HG02938 (cell line): ENCODE measurements at regions not wholly inside any gene's neighbourhood (a gene's known extent, or its start where the extent isn't known, plus 50 kb on each side); places are given as distances from the start of the nearest gene placed in this dataset.
"Not testable (repeated sequence)": the region's sequence is repeated elsewhere in the genome, so short reads cannot be mapped to it uniquely, and the experiment has no call there.

ENCODE experiments used
- ATAC-seq: cut with Tn5 transposase; IDR thresholded peaks from one replicate; pipeline ENCODE4 v1.9.1; 2021; ENCODE audit warnings: mild to moderate bottlenecking, moderate library complexity; ENCODE audit not compliant: unreplicated experiment

GRCh38 chrX:147468600-147468999, 443.1 kb upstream of the FMR1 start:
- no peak for ATAC-seq

- ATAC-seq: no peak
Measured at GRCh38 chrX:147476008-147476407, 435.7 kb upstream of the FMR1 start.

GRCh38 chrX:147478899-147479298, 432.8 kb upstream of the FMR1 start:
- no peak for ATAC-seq

DNA sequence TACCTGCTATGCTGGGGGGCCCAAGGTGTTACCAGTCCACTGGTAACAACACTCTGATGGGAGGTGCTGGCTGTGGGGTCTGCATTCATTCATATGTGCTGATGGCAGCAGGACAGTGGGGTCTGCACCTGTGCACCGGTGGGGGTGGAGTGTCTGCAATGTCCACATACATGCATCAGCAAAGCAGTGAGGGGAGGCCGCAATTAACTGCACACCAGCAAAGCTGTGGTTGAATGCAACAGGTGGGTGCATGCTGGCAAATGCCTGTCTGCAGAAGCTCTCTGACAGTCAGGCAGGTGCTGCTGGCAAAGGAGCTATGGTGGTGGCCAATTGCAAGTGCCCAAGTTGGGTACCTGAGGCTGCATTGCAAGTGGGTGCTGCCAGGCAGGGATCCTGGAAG, 426.5 kb upstream of the FMR1 start:
- no peak for ATAC-seq

- no peak for ATAC-seq
Measured at GRCh38 chrX:147494365-147494764, 417.4 kb upstream of the FMR1 start.

GRCh38 chrX:147498796-147499195, 412.9 kb upstream of the FMR1 start:
- ATAC-seq: no peak

DNA sequence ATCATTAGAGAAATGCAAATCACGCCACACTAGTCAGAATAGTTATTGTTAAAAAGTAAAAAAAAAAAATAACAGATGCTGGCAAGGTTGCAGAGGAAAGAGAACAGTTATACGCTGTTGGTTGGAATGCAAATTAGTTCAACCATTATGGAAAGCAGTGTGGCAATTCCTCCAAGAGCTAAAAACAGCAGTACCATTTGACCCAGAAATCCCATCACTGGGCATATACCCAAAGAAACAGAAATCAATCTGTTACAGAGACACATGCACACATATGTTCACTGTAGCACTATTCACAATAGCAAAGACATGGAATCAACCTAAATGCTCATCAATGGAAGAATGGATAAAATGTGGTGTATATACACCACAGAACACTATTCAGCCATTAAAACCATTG, 388.7 kb upstream of the FMR1 start:
- no peak for ATAC-seq

DNA sequence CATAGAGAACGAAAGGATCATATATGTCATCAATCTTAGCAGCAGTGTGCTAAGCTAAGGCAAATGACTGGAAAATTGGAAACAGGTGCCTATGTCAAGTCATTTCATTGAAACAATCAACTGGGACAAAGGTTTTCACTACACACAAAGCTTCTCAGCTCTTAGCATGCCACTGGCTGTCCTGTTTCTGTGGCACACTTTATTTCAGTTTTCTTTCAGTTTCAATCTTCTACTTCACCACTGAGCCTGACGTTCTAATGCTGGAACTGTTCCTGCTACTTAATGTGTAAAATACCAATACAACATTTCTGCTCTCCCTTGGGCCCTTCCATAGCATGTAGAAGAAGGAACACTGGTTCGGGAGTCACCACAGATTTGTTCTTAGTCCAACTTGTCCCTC, 378.3 kb upstream of the FMR1 start:
- no peak for ATAC-seq

DNA sequence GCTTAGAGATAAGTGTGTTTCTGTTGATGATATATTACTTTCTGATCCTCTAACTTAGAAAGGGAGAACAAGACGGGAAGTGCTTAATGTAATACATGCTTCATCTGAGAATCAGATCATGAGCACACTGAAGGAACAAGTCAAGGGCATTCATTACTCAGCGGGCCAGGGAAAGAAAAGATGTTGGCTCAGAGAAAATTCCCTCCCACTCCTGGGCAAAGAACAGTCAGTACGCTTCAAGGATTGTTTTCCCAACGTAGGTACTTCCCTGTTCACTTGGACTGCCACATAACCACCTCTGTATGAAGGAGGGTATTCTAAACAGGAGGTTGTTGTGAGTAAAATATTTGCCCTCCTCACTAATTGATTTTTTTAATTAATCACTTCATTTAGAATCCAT, 374.5 kb upstream of the FMR1 start:
- ATAC-seq: no peak

DNA sequence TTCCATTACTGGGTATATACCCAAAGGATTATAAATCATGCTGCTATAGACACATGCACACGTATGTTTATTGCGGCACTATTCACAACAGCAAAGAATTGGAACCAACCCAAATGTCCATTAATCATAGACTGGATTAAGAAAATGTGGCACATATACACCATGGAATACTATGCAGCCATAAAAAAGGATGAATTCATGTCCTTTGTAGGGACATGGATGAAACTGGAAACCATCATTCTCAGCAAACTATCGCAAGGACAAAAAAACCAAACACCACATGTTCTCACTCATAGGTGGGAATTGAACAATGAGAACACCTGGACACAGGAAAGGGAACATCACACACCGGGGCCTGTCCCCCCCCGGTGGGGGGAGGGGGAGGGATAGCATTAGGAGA, 363.7 kb upstream of the FMR1 start:
- not testable (repeated sequence) for ATAC-seq

- ATAC-seq: no peak
Measured at GRCh38 chrX:147550217-147550616, 361.5 kb upstream of the FMR1 start.

DNA sequence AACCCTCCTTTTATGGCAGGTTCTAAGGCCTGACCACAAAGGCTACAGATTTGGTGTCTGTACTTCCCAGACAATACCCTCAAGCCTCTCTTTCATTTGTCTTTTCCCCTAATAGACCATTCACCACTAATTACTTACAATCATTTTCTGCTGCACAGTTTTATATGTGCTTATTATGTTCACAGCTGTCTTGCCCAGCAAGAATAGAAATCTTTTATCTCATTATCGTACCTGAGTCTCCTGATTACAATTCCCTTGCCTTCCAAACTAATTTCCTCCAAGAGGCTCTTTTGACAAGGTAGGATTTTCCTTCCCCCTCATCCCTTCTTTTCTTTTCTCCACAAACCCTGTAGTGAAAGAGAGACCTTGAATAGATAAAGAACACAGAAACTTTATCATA, 352.5 kb upstream of the FMR1 start:
- no peak for ATAC-seq

DNA sequence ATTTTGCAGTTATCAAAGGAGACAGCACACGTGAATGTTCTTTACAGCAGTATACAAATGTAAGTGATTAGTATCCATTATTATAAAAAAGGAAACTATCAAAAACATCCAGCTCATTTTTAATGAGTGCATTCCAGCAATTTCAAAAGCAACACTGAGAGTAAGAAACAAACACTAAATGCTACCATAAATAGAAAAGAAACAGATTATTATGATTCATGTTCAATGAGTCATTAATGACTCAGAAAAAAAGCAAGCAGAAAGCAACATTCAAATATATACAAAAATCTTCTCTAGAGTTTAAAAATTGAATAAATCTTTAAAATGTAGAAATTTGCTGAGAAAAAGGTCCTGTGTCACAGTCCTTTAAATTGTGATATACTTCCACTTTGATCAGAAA, 346.5 kb upstream of the FMR1 start:
- no peak for ATAC-seq

- ATAC-seq: no peak
Measured at GRCh38 chrX:147570483-147570882, 341.2 kb upstream of the FMR1 start.

- ATAC-seq: no peak
Measured at GRCh38 chrX:147573266-147573665, 338.5 kb upstream of the FMR1 start.

DNA sequence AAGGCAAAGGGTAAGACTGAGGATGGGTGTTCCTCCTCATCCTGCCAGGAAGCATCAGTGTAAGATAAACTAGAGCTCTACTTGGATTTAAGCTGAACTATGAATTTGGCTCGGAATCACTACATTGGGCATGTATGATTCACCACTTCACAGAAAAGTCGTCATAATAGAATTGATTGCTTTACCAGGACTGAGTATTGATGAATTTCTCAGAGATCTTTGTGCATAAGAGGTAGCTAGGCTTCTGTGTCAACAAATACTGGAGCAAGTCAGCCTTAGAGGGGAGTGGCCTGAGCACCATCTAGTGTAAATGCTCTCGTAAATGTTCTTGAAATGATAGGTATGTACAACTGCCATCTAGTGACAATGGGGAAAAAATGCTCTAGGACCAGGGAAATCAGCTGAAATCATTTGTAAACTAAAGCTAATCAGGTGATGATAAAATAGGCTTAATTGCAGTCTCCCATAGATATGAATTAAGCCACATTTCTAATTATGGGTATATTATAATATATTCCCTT, 309.5 kb upstream of the FMR1 start:
- no peak for ATAC-seq

DNA sequence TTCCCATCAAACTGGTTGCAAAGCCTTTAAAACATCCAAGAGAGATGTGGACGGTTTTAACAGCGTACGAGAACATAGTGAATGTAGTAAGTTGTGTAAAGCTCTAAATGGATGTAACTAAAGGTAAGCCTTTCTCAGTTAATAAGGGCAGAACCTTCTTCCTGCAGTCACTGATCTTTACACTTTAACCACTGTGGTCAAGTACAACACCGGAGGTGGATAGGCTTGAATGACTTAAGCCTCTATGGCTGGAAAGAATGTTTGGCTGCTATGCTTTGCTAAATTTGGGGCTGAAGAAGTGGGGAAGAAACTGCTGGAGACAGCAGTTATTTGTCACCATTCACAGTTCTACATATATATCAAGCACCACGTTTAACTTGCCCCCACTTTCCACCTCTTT, 285.1 kb upstream of the FMR1 start:
- no peak for ATAC-seq

DNA sequence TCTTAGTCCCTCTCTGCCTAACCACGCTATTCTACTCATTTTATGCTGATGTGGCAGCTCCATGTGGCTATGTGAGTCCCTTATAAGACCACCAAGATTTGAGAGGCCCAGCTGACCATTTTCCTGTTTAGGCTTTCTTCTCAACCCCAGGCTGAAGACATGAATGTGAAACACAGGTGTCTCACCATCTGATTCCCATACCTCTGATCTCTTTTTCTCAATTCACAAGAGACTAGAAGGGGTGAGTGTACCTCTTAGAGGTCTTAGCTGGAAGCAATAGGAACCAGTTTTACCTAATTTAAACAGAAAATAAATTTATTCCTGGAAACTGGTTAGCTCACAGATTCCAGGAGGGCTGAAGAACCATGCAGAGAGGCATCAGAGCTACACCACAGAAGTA, 276.5 kb upstream of the FMR1 start:
- ATAC-seq: no peak

GRCh38 chrX:147637190-147637589, 274.5 kb upstream of the FMR1 start:
- ATAC-seq: no peak

- ATAC-seq: no peak
Measured at GRCh38 chrX:147646949-147647723, 264.6 kb upstream of the FMR1 start.

DNA sequence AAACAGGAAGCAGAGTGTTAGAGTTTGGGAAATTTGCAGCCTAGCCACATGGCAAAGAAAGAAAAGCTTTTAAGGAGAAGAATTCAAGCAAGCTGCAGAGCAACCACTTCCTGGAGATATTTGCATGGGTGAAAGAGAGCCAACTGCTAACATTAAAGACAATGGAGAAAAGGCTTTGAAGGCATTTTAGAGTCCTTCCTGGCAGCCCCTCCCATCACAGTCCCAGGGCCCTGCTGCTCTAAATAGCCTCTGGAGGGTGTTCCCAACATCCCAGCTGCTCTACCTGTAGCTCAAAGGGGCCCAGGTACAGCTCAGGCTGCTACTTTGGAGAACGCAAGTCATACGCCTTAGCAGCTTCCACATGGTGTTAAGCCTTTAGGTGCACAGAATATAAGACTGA, 235.9 kb upstream of the FMR1 start:
- no peak for ATAC-seq

- ATAC-seq: no peak
Measured at GRCh38 chrX:147679356-147680005, 232.2 kb upstream of the FMR1 start.
